AG09319 (cell line): ENCODE measurements at regions not wholly inside any gene's neighbourhood (a gene's known extent, or its start where the extent isn't known, plus 50 kb on each side); places are given as distances from the start of the nearest gene placed in this dataset.

Source experiments
- DNase-seq: peaks from one replicate; pipeline ENCODE4 v3.0.0-alpha.2; 2010; ENCODE audit warnings: low read depth; ENCODE audit errors: extremely low read depth
- CTCF ChIP-seq: IDR thresholded peaks from 2 replicates; pipeline ENCODE4 v1.5.1; 2011; ENCODE audit warnings: low read depth, mild to moderate bottlenecking, inconsistent platforms, low read length, moderate library complexity

DNA sequence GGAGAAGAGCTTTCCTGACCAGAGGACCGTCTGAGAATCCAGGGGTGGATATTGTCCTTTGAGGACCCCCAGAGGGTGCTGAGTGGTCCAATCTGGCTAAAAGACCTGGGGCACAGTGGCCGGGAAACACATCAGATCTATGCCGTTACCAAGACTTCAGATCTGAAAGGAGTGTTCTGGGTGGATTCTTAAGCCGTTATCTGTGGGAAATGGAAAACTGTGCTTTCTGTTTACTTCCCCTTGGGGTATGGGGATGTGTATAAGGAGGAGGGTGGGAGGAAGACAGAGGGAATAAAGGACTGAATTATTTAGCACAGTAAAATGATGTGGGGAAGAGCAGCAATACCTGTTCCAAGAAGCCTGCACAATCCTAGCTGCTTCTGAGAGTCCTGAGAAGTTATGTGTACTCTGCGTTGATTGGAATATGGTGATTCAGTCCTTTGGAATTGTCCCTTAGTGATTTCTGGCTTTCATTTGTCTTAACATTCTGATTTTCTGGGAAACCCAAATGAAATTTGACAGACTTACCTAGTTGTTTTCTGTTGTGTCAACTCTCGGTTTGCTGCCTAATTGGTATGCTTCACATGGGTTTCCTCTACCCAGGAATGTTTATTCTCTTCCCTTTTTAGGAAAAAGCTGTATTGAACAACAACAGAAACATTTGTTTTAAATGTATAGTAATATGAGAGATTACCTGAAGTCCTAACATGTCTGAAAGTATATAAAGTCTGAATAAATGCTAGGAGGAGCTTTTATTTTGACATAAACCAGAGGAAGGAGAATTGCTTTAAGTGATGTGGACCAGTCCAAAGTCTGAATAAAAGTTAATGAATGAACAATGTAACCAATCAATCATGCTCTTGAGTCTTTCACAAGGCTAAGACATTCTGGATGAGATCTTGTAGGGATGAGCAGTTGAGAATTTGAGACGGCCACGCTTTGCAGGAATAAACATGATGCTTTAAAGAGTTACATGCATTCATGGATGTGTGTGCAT lies 427.1 kb upstream of the C2CD4B start:
- no peak for TF ChIP-seq CTCF
- DNase-seq = no peak

- TF ChIP-seq CTCF = no peak
Measured at GRCh38 chr15:62592920-62593319, 427.8 kb upstream of the C2CD4B start.

DNA sequence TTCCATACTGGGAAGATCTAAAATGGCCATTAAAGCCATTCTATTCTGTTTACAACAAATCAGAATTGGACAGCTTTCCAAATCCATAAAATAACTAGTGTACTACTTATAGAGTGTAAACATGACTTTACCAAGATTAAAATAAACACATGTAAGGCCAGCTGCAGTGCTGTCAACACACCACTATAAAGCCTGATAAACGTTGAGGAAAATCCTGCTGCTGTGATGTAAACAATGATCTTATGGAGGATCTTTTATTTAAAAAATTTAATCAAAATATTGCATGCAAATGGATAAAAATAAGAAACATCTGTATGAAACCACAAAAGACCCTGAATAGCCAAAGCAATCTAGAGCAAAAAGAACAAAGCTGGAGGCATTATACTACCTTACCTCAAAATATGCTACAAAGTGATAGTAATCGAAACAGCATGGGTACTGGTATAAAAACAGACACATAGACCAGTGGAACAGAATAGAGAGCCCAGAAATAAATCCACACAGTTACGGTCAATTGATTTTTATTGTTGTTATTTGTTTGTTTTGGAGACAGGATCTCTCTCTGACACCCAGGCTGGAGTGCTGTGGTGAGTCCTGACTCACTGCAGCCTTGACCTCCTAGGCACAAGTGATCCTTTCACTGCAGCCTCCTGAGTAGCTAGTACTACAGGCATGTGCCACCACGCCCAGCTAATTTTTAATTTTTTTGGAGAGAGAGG lies 428.8 kb upstream of the C2CD4B start:
- no peak for TF ChIP-seq CTCF
- DNase-seq = no peak

More at GRCh38 chr15:62592920-62593319, 427.8 kb upstream of the C2CD4B start:
- no peak for DNase-seq

DNA sequence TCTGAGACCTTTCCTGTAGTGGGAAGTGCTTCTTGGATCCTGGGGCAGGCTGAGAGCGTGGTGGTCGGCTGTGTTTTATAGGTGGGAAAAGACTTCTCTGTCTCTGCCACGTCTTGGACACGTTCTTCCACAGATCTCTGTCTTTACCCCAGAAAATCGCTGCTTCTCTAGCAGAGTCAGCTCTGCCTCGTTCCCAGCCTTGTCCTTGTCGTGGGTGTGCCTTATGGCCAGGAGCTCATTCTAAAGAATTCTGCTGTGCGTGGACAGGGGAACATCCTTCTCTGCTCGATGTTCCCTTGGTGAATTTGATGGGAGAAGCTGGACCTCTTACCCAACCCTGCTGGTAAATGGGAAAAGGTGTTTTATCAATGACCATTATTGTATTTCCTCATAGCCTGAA lies 433.1 kb upstream of the C2CD4B start:
- no peak for DNase-seq
- TF ChIP-seq CTCF = no peak

GRCh38 chr15:62599791-62600777 lies 435.0 kb upstream of the C2CD4B start:
- DNase-seq = no peak
- no peak for TF ChIP-seq CTCF

- DNase-seq = no peak
- no peak for TF ChIP-seq CTCF
Measured at GRCh38 chr15:62601777-62602545, 436.9 kb upstream of the C2CD4B start.
